SJCRH30 (cell line): ENCODE measurements at regions not wholly inside any gene's neighbourhood (a gene's known extent, or its start where the extent isn't known, plus 50 kb on each side); places are given as distances from the start of the nearest gene placed in this dataset.
"Not testable (repeated sequence)": the region's sequence is repeated elsewhere in the genome, so short reads cannot be mapped to it uniquely, and the experiment has no call there.

ENCODE experiments used
- DNase-seq, 2 experiments: peaks; one replicate each; pipeline ENCODE4 v3.0.0-alpha.2; 2015 to 2020
- H3K27ac ChIP-seq: fragments of 250-450 bp; sonication (Bioruptor Pico); 2 replicates; pipeline ENCODE4 v1.5.1; 2020; ENCODE audit warnings: mild to moderate bottlenecking, moderate library complexity
- H3K27me3 ChIP-seq: fragments of 250-450 bp; sonication (Bioruptor Pico); 2 replicates; pipeline ENCODE4 v1.5.1; 2020; ENCODE audit warnings: mild to moderate bottlenecking, moderate library complexity
- H3K36me3 ChIP-seq: fragments of 250-450 bp; sonication (Bioruptor Pico); 2 replicates; pipeline ENCODE4 v1.5.1; 2020; ENCODE audit warnings: mild to moderate bottlenecking, moderate library complexity
- H3K4me1 ChIP-seq: fragments of 250-450 bp; sonication (Bioruptor Pico); 2 replicates; pipeline ENCODE4 v1.5.1; 2020; ENCODE audit warnings: mild to moderate bottlenecking, moderate library complexity
- H3K4me3 ChIP-seq: fragments of 250-450 bp; sonication (Bioruptor Pico); 2 replicates; pipeline ENCODE4 v1.5.1; 2020; ENCODE audit warnings: mild to moderate bottlenecking, moderate library complexity
- H3K9me3 ChIP-seq: fragments of 250-450 bp; sonication (Bioruptor Pico); replicated peaks from 2 replicates; pipeline ENCODE4 v1.5.1; 2020; ENCODE audit warnings: mild to moderate bottlenecking, moderate library complexity

- Histone ChIP-seq H3K4me3 (no peak overlapping the region), H3K27ac (no peak overlapping the region), H3K27me3 (no peaks in the 10 kb centered on the region), H3K36me3 (peaks cover 5% of the 10 kb centered on the region; the same call in 1 of the 2 replicates), H3K4me1 (peaks cover 10% of the 10 kb centered on the region), H3K9me3 (no peaks in the 10 kb centered on the region; the same call in 1 of the 2 replicates)
- DNase-seq, result no peak
Measured at GRCh38 chr3:79953591-79954101, 185.8 kb upstream of the ROBO1 start.

- not testable (repeated sequence) for H3K4me1 ChIP-seq, DNase-seq, H3K27me3 ChIP-seq, H3K4me3 ChIP-seq, H3K36me3 ChIP-seq, H3K9me3 ChIP-seq, H3K27ac ChIP-seq
Measured at GRCh38 chr3:79951426-79951825, 183.6 kb upstream of the ROBO1 start.

- Histone ChIP-seq H3K4me1 (no peaks in the 10 kb centered on the region), H3K27ac (no peak overlapping the region), H3K4me3 (no peak overlapping the region), H3K36me3 (no peaks in the 10 kb centered on the region), H3K9me3 (no peaks in the 10 kb centered on the region; the same call in 1 of the 2 replicates), H3K27me3 (no peaks in the 10 kb centered on the region)
- DNase-seq, result no peak
Measured at GRCh38 chr3:79947957-79948356, 180.2 kb upstream of the ROBO1 start.

- no peaks in the 10 kb centered on the region for H3K4me1 ChIP-seq
- no peak overlapping the region for H3K4me3 ChIP-seq
- no peak overlapping the region for H3K27ac ChIP-seq
- no peaks in the 10 kb centered on the region for H3K36me3 ChIP-seq
- H3K27me3 ChIP-seq, result no peaks in the 10 kb centered on the region
- H3K9me3 ChIP-seq, result no peaks in the 10 kb centered on the region; the same call in 1 of the 2 replicates
- no peak for DNase-seq
Measured at GRCh38 chr3:79947469-79947868, 179.7 kb upstream of the ROBO1 start.

- Histone ChIP-seq H3K4me3 (no peak overlapping the region), H3K9me3 (no peaks in the 10 kb centered on the region), H3K27ac (no peak overlapping the region), H3K4me1 (peaks cover 5% of the 10 kb centered on the region; the same call in 1 of the 2 replicates), H3K36me3 (no peaks in the 10 kb centered on the region), H3K27me3 (no peaks in the 10 kb centered on the region; the same call in 1 of the 2 replicates)
- DNase-seq, result no peak
Measured at GRCh38 chr3:79937567-79937966, 169.8 kb upstream of the ROBO1 start.

- no peak overlapping the region for H3K27ac ChIP-seq
- no peaks in the 10 kb centered on the region for H3K9me3 ChIP-seq
- H3K4me3 ChIP-seq, result no peak overlapping the region
- DNase-seq, result no peak
- no peaks in the 10 kb centered on the region for H3K4me1 ChIP-seq
- H3K27me3 ChIP-seq, result no peaks in the 10 kb centered on the region; the same call in 1 of the 2 replicates
- H3K36me3 ChIP-seq, result no peaks in the 10 kb centered on the region
Measured at GRCh38 chr3:79930196-79930595, 162.4 kb upstream of the ROBO1 start.

GRCh38 chr3:79928687-79929408 is 161.1 kb upstream of the ROBO1 start:
- no peak for DNase-seq
- Histone ChIP-seq H3K4me3 (no peak overlapping the region), H3K9me3 (no peaks in the 10 kb centered on the region), H3K4me1 (no peaks in the 10 kb centered on the region), H3K36me3 (no peaks in the 10 kb centered on the region), H3K27ac (no peak overlapping the region), H3K27me3 (no peaks in the 10 kb centered on the region; the same call in 1 of the 2 replicates)

- no peak overlapping the region for H3K4me3 ChIP-seq
- H3K27me3 ChIP-seq, result no peaks in the 10 kb centered on the region
- no peak for DNase-seq
- H3K27ac ChIP-seq, result no peak overlapping the region
- H3K36me3 ChIP-seq, result no peaks in the 10 kb centered on the region
- no peaks in the 10 kb centered on the region for H3K9me3 ChIP-seq
- no peaks in the 10 kb centered on the region for H3K4me1 ChIP-seq
Measured at GRCh38 chr3:79926522-79926921, 158.7 kb upstream of the ROBO1 start.

GRCh38 chr3:79922633-79923032 is 154.8 kb upstream of the ROBO1 start:
- Histone ChIP-seq H3K4me1 (no peaks in the 10 kb centered on the region), H3K27me3 (no peaks in the 10 kb centered on the region), H3K27ac (no peak overlapping the region), H3K9me3 (no peaks in the 10 kb centered on the region), H3K4me3 (no peak overlapping the region), H3K36me3 (no peaks in the 10 kb centered on the region)
- DNase-seq, result no peak

- H3K27ac ChIP-seq, result no peak overlapping the region
Measured at GRCh38 chr3:79917561-79917960, 149.8 kb upstream of the ROBO1 start.

GRCh38 chr3:79910337-79910736 is 142.5 kb upstream of the ROBO1 start:
- no peak for DNase-seq
- no peak overlapping the region for H3K4me3 ChIP-seq
- H3K27ac ChIP-seq, result no peak overlapping the region
- no peaks in the 10 kb centered on the region for H3K9me3 ChIP-seq
- no peaks in the 10 kb centered on the region for H3K4me1 ChIP-seq
- H3K27me3 ChIP-seq, result no peaks in the 10 kb centered on the region
- H3K36me3 ChIP-seq, result no peaks in the 10 kb centered on the region

More at GRCh38 chr3:79917561-79917960, 149.8 kb upstream of the ROBO1 start:
- DNase-seq, result no peak
- no peaks in the 10 kb centered on the region for H3K4me1 ChIP-seq
- H3K27me3 ChIP-seq, result no peaks in the 10 kb centered on the region
- H3K4me3 ChIP-seq, result no peak overlapping the region
- H3K9me3 ChIP-seq, result no peaks in the 10 kb centered on the region
- H3K36me3 ChIP-seq, result no peaks in the 10 kb centered on the region

- no peak for DNase-seq
Measured at GRCh38 chr3:79906106-79906505, 138.3 kb upstream of the ROBO1 start.

GRCh38 chr3:79902151-79902550 is 134.4 kb upstream of the ROBO1 start:
- H3K27me3 ChIP-seq, result no peaks in the 10 kb centered on the region
- H3K4me1 ChIP-seq, result no peaks in the 10 kb centered on the region
- H3K9me3 ChIP-seq, result no peaks in the 10 kb centered on the region
- no peak for DNase-seq
- no peak overlapping the region for H3K27ac ChIP-seq
- H3K4me3 ChIP-seq, result no peak overlapping the region
- no peaks in the 10 kb centered on the region for H3K36me3 ChIP-seq

More at GRCh38 chr3:79906106-79906505, 138.3 kb upstream of the ROBO1 start:
- no peaks in the 10 kb centered on the region for H3K4me1 ChIP-seq
- no peaks in the 10 kb centered on the region for H3K36me3 ChIP-seq
- H3K4me3 ChIP-seq, result no peak overlapping the region
- H3K27me3 ChIP-seq, result no peaks in the 10 kb centered on the region
- no peaks in the 10 kb centered on the region for H3K9me3 ChIP-seq
- H3K27ac ChIP-seq, result no peak overlapping the region

- Histone ChIP-seq H3K27me3 (no peaks in the 10 kb centered on the region), H3K9me3 (no peaks in the 10 kb centered on the region), H3K4me3 (no peak overlapping the region), H3K4me1 (no peaks in the 10 kb centered on the region), H3K27ac (no peak overlapping the region), H3K36me3 (no peaks in the 10 kb centered on the region)
- no peak for DNase-seq
Measured at GRCh38 chr3:79898907-79899306, 131.1 kb upstream of the ROBO1 start.

- H3K27ac ChIP-seq, result no peak overlapping the region
- no peak for DNase-seq
- H3K4me1 ChIP-seq, result no peaks in the 10 kb centered on the region
- H3K9me3 ChIP-seq, result no peaks in the 10 kb centered on the region
- no peaks in the 10 kb centered on the region for H3K36me3 ChIP-seq
- no peak overlapping the region for H3K4me3 ChIP-seq
- H3K27me3 ChIP-seq, result no peaks in the 10 kb centered on the region
Measured at GRCh38 chr3:79896086-79896485, 128.3 kb upstream of the ROBO1 start.

- H3K4me1 ChIP-seq, result no peaks in the 10 kb centered on the region
- H3K27ac ChIP-seq, result no peak overlapping the region
- H3K27me3 ChIP-seq, result no peaks in the 10 kb centered on the region
- no peaks in the 10 kb centered on the region for H3K9me3 ChIP-seq
- no peak for DNase-seq
- H3K4me3 ChIP-seq, result no peak overlapping the region
- no peaks in the 10 kb centered on the region for H3K36me3 ChIP-seq
Measured at GRCh38 chr3:79887213-79887612, 119.4 kb upstream of the ROBO1 start.
